Endothelial cell of umbilical vein (primary cell): ENCODE measurements at regions not wholly inside any gene's neighbourhood (a gene's known extent, or its start where the extent isn't known, plus 50 kb on each side); places are given as distances from the start of the nearest gene placed in this dataset.

Source experiments
- JUN ChIP-seq: IDR thresholded peaks from 2 replicates; pipeline ENCODE4 v1.6.1; 2011; ENCODE audit warnings: borderline replicate concordance, low read depth; ENCODE audit not compliant: insufficient read length, insufficient read depth
- MAX ChIP-seq: IDR thresholded peaks from 2 replicates; pipeline ENCODE4 v1.6.1; 2011; ENCODE audit not compliant: insufficient read depth, insufficient read length
- MYC ChIP-seq: IDR thresholded peaks from one replicate; pipeline ENCODE4 v1.6.1; 2011; ENCODE audit warnings: mild to moderate bottlenecking, low read depth, low read length
- POLR2A ChIP-seq: IDR thresholded peaks from 2 replicates; pipeline ENCODE4 v1.6.1; 2012; ENCODE audit warnings: low read depth, mild to moderate bottlenecking, control low read depth, low read length
- POLR2AphosphoS5 ChIP-seq: IDR thresholded peaks from 2 replicates; pipeline ENCODE4 v1.6.1; 2012; ENCODE audit warnings: low read depth, mild to moderate bottlenecking, control low read depth, low read length, moderate library complexity; ENCODE audit not compliant: insufficient read depth
- TF ChIP-seq, protein P1 (sequence below), 2 donors: IDR thresholded peaks; 1 replicate in 1 of 2; 2 replicates in 1 of 2; pipeline ENCODE4 v1.5.1; 2011; ENCODE audit warnings: low read length in 2 of 2, mild to moderate bottlenecking in 2 of 2, moderate library complexity in 2 of 2, control low read depth in 1 of 2, inconsistent platforms in 1 of 2, low read depth in 1 of 2; ENCODE audit not compliant: insufficient read depth in 1 of 2; ENCODE audit errors: extremely low read depth in 1 of 2

DNA sequence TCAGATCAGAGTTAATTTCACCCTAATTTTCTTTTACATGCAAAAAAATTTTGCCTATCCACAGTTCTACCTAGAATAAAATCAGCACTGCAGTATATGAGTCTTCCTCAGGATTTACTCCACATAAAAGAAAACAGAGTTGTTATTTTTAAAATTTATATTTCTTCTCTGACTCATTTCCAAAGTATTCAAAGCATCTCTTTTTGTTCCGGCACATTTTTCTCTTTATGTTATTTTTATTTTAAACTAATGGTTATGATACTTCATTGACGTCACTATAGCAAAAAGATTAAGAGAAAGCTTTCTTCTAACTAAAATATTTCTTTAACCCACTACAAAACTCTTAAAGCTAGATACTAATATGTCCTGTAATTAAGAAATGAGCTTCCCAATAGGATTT, 590.4 kb downstream of the PRELID2 start:
- TF ChIP-seq, protein P1, sequence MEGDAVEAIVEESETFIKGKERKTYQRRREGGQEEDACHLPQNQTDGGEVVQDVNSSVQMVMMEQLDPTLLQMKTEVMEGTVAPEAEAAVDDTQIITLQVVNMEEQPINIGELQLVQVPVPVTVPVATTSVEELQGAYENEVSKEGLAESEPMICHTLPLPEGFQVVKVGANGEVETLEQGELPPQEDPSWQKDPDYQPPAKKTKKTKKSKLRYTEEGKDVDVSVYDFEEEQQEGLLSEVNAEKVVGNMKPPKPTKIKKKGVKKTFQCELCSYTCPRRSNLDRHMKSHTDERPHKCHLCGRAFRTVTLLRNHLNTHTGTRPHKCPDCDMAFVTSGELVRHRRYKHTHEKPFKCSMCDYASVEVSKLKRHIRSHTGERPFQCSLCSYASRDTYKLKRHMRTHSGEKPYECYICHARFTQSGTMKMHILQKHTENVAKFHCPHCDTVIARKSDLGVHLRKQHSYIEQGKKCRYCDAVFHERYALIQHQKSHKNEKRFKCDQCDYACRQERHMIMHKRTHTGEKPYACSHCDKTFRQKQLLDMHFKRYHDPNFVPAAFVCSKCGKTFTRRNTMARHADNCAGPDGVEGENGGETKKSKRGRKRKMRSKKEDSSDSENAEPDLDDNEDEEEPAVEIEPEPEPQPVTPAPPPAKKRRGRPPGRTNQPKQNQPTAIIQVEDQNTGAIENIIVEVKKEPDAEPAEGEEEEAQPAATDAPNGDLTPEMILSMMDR (IDR thresholded peaks at IDR 0.05; ENCODE audit: extremely low read depth in 1 of 2, insufficient read depth in 1 of 2, low read depth in 1 of 2, low read length in 2 of 2): no peak
- TF ChIP-seq POLR2A (no peak), MAX (no peak), JUN (peak; percentile 68), POLR2AphosphoS5 (no peak), MYC (no peak)
